ENCODE measurements at regions not wholly inside any gene's neighbourhood (a gene's known extent, or its start where the extent isn't known, plus 50 kb on each side); places are given as distances from the start of the nearest gene placed in this dataset.
A peak's percentile ranks its signal among the peaks of the same experiment; 100 is the strongest.
"Not testable (repeated sequence)": the region's sequence is repeated elsewhere in the genome, so short reads cannot be mapped to it uniquely, and the experiment has no call there.

DNA sequence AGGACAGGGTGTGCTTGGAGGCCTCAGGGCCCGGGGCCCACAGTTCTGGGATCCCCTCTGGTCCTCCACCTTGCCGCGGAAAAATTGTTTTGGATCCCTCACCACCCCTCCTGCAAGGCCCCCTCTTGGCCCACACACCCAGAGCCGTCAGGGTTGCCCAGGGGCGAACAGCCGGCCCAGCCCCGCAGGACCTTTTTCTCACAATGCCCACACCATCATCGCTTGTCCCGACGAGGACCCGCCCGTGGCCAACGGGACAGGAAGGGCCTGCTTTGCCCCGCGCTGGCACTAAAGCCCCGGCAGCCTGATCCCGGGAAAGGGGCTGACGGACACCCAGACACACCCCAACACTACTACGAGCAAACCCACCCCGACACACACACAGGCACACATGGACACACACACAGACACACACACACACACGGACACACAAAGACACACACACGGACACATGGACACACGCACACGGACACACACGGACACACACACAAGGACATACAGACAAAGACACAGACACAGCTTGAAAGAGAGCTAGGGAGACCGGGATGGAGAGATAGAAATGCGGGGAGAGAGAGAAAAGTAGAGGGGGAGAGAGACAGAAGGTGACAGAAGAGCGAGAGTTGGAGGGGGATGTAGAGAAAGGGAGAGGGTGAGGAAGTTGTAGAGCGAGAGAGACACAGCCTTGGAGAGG is 1493.5 kb upstream of the DEFB115 start:
- no peak for DNase-seq

DNA sequence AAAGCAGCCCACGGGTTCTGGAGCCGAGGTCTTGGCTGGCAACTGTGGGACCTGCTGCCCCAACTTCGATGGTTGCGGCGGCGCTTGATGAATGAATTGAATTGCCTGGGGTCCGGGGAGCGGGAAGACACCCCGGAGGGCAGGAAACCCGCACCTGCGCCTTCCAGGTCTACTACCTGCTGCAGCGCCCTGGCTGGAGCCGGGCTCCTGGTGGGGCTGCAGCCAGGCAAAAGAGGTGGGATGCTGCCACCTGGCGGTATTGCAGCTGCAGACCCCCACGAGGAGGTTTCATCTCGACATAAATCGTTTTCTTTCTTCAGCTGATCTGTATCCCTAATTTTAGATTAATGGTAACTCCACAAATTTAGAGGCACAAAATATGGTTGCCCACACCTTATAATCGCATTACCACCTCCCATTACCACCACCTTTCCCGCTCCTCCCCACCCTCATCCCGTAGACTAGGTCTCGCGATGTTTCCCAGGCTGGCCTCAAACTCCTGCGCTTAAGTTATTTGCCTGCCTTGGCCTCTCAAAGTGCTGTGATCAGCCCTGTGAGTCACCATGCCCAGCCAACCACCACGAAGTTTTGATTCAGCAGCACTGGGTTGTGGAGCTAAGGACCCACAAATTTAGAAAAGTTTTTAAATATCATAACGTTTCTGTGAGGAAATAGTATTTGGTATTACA is 1492.4 kb upstream of the DEFB115 start:
- DNase-seq, result not testable (repeated sequence)

DNA sequence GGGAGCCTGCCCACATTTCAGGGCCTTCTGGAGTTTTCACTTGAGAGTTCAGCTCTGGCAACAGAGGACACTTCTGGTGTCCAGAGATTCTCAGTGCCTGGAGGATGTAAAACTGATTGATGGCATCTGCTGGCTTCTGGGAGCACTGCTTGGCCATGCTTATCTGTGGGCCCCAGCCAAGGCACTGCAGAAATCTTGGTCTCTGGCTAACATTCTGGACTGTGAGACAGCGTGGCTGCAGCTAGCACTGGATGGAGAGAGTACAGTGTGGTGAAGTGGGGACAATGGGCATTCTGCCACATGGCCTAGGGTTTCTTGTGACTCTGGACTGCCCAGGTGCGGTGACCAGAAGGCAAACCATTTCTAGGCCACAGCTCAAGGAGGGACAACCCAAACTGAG is 1479.4 kb upstream of the DEFB115 start:
- not testable (repeated sequence) for DNase-seq

DNA sequence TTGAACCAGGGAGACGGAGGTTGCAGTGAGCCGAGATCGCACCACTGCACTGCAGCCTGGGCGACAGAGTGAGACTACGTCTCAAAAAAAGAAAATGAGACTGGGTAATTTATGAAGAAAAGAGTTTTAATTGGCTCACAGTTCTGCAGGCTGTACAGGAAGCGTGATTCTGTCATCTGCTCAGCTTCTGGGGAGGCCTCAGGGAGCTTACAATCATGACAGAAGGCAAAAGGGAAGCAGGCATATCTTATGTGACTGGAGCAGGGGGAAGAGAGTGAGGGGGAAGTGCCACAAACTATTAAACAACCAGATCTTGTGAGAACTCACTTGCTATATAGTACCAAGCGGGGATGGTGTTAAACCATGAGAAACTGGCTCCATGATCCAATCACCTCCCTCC is 1476.2 kb upstream of the DEFB115 start:
- DNase-seq, result not testable (repeated sequence)

DNA sequence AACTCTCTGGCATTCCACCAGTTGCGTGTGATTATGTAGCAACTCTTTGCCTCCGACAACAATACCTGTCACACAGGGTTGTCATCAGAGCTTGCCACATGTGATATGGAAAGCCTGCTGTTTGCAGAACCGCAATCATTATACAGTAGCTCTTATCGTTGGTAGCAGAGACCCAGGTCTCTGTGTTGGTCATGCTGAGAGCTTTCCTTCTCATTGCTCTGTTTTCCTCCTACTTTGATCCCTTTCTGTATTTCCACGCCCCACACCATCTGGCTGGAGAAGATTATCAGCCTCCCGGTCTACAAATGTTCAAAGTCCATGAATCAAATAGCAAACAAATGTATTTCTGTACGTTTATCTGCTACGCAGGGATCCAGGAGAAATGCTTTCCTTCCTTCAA is 1475.6 kb upstream of the DEFB115 start:
- not testable (repeated sequence) for DNase-seq

DNA sequence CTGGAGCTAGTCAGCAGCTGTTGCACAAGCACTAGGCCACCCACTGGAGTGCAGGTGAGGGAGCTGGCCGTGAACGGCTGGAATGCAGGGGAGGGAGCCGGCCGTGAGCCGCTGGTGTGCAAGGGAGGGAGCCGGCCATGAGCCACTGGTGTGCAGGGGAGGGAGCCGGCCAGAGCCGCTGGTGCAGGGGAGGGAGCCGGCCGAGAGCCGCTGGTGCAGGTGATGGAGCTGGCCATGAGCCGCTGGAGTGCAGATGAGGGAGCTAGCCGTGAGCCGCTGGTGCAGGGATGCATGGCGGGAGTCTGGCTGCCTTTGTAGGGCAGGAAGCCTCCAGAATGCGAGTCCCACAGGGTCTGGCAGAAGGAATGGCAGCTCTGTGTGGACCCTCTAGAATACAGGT is 1470.0 kb upstream of the DEFB115 start:
- not testable (repeated sequence) for DNase-seq

DNA sequence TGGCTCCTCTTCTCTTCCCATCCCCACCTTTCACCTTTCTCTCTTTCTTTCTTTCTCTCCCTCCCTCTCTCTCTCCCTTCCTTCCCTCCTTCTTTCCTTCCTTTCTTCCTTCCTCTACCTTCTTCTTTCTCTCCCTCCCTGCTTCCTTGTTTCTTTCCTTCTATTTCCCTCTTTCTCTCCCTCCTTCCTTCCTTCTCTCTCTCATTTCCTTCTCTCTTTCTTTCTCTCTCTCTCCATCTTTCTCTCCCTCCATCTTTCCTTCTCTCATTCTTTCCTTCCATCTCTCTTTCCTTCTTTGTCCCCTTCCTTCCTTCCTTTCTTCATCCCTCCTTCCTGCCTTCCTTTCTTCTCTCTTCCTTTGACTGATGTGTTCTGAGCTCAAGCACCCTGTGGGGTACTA is 1467.0 kb upstream of the DEFB115 start:
- DNase-seq, result no peak

DNA sequence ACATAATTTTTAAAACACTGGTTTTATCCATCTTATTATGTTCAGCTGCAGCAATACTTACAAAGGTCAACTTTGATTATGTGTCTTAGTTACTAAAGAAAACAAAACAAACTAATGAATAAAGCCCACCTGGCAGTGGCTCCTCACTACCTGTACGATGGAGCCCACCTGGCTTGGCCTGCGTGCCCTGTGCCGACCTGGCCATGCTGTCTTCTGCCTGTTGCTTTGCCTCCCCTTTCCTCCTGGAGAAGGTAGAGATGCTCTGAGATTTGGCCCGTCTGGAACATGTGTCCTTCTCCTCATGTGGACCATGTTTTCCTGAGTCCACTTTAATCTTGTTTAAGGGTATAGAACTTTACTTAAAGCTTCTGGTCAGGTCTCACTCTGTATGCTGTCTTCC is 1426.0 kb upstream of the DEFB115 start:
- not testable (repeated sequence) for DNase-seq

DNA sequence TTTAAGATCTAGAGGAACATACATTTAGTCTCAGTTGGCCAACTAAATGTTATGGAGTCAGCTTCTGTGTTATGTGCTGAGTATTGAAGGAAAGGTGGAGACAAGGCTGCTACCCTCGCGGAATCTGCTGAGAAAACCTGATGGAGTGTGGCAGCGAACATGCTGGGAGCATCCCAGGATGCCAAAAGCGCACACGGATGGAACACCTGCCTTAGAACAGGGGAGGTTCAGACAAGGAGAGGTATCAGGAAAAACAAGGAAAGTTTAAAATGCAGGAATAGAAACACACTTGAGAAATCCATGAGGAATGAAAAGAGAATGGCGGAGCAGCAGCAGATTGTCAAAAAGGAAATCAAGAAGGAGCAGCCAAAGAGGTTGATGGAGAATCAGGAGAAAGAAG is 1389.5 kb upstream of the DEFB115 start:
- not testable (repeated sequence) for DNase-seq

DNA sequence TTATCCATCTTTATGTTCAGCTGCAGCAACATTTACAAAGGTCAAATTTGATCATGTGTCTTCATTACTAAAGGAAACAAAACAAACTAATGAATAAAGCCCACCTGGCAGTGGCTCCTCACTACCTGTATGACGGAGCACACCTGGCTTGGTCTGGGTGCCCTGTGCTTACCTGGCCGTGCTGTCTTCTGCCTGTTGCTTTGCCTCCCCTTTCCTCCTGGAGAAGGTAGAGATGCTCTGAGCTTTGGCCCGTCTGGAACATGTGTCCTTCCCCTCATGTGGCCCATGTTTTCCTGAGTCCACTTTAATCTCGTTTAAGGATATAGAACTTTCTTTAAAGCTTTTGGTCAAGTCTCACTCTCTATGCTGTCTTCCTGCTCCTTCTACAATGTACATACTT is 1388.8 kb upstream of the DEFB115 start:
- not testable (repeated sequence) for DNase-seq

DNA sequence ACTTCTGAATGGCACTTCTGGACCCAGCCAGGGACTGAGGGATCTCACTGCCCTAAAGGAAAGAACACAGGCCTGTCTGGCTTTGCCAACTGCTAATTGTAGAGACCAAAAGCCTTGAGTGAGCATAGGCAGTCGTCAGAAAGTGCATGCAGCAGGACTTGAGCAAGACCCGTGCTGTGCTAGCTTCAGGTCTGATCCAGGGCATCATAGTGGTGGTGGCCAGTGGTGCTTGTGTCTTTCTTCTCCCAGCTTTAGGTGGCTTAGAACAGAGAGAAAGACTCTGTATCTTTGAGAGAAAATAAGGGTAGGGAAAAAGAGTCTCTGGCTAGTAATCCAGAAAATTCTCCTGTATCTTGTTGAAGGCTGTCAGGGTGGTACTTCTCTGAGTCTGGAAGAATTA is 1385.6 kb upstream of the DEFB115 start:
- DNase-seq, result not testable (repeated sequence)

DNA sequence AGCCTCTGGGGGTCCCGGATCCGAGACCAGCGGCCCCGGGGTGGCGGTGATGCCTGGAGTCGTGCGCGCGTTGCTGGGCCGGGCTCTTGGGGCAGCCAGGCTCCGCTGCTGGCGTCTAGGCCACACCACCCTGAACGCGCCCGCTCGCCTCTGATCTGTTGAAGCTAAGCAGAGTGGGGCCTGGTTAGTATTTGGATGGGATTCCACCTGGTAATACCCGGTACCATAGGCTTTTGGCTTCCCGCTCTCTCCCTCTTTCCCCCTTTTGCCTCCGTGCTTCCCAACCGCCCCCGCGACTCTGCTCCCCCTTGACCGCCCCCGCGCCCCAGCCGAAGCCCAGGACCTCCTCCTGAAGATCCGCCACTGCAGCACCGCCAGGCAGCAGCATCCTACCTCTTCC is 1383.5 kb upstream of the DEFB115 start:
- no peak for DNase-seq

DNA sequence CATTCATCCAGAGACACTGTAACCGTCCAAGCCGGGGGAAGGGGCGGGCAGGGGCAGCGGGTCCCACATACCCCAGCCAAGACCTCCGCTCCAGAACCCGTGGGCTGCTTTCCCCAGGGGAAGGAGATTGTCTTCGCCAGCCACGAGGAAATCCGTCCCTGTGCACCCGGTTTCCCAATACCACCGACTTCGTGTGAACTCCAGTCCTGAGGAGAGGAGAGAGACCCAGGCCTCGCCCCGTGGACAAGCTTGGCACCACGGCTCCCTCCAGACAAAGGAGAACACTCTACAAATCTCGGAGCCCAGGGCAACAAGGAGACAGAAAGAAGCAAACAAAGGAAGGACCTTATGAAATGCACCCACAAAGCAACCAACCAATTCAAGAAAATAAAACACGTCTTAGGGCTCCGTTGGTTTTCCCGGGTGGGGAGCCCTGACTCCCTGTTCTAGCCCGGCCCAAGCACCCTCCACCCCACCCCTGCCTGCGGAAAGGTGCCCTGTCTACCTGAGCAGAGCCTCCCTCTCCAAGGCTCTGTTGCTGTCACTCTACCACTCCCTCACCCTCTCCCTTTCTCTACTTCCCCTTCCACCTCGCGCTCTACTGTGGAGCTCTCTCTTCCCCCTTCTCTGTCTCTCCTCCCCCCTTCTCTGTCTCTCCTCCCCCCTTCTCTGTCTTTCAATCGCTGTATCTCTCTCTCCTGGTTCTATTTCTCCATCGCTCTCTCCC is 1382.8 kb upstream of the DEFB115 start:
- no peak for DNase-seq

DNA sequence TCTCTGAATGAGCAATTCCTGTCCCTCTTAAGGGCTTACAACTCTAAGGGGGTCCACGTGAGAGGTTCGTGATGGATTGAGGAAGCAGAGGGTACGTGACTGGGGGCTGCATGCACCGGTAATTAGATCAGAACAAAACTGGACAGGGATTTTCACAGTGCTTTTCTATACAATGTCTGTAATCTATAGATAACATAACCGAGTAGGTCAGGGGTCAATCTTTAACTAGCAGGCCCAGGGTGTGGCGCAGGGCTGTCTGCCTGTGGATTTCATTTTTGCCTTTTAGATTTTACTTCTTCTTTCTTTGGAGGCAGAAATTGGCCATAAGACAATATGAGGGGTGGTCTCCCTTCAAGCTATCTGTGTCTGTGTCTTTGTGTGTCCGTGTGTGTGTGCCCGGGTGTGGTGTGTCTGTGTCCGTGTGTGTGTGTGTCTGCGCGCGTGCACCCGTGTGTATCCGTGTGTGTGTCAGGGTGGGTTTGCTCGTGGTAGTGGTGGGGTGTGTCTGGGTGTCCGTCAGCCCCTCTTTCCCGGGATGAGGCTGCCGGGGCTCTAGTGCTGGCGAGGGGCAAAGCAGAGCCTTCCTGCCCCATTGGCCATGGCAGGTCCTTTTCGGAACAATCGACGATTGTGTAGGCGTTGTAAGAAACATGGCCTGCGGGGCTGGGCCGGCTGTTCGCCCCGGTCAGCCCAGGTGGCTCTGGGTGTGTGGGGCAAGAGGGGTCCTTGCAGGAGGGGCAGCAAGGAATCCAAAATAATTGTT is 1382.0 kb upstream of the DEFB115 start:
- DNase-seq, result not testable (repeated sequence)

DNA sequence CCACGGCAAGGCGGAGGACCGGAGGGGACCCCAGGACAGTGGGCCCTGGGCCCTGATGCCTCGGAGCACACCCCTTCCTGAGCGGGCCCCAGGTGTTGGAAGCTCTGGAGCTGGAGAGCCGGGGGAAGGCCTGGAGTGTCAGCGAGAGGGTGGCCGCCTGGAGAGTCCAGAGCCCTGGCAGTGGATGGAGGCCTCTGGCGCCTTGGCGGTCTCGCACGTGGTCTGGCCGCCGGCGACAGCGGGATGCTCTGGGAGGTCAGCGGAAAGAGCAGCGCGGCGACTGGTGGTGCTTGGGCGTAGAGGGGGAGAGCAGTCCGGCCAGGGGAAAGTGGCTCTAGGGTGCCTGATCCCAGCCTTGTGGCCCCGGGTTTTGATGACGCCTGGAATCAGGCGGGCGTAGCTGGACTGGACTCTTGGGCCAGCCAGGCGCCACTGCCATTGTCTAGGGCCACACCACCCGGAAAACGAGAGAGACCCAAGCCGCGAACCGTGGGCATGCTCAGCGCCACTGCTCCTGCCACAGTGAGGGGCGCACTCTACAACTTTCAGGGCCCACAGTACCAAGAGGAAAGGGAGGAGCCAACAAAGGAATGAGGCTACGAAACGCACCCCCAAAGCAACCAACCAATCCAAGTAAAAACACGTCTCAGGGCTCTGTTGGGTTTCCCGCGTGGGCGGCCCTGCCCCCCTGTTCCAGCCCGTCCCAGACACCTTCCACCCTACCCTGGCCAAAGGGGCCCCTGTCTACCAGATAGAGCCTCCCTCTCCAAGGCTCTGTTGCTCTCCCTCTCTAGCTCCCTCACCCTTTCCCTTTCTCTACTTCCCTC is 1381.2 kb upstream of the DEFB115 start:
- not testable (repeated sequence) for DNase-seq

DNA sequence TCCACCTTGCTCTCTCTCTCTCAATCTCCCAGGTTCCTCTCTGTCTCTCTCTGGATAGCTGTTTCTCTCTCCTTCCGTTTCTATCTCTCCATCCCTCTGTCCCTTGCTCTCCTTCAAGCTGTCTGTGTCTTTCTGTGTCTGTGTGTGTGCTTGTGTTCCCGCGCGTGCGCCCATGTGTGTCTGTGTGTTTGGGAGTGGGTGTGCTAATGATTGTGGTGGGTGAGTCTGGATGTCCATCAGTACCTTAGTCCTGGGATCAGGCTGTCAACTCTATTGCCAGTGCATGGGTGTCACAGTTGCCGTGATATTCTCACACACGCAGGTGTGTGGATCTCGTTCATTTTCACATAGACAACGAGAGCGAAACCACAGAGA is 1380.6 kb upstream of the DEFB115 start:
- DNase-seq, result no peak

DNA sequence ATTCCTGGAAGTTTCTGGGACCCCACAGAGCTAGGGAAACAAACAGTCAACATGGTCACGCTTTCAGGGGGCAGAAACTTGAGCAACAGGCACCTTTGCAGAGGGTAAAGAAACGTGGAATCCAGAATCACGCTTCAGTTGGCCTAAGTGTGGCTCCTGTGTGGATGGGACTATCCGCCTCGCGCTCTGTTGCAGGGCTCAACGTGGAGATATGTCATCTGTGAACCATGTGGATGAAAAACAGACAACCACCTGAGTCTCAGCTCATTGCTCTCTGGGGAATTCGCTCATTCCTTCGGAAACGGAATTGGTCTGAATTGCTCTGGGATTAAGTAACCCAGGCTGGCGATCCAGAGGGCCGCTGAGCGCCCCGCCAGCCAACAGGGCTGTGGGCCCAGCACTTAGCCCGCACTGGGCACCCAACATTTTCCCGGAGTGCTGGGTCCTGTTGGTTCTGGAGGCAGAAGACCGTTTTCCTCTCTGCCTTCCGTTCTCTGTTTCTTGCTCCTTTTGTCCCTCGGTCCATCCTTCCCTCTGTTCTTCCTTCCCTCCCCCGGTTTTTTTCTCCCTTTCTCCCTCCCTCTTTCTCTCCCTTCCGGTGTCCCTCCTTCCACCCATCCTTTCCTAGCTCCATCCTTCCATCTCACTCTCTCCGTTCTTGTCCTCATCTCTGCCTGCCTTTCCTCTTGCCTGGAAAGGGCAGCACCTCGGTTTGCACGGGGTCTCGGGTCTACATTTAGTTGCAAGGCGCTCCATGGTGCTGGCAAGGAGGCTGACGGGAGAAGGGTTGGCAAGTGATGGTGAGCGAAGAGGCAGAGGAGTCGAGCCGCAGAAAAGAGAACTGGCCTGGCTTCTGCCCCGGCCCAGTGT is 1379.8 kb upstream of the DEFB115 start:
- not testable (repeated sequence) for DNase-seq

DNA sequence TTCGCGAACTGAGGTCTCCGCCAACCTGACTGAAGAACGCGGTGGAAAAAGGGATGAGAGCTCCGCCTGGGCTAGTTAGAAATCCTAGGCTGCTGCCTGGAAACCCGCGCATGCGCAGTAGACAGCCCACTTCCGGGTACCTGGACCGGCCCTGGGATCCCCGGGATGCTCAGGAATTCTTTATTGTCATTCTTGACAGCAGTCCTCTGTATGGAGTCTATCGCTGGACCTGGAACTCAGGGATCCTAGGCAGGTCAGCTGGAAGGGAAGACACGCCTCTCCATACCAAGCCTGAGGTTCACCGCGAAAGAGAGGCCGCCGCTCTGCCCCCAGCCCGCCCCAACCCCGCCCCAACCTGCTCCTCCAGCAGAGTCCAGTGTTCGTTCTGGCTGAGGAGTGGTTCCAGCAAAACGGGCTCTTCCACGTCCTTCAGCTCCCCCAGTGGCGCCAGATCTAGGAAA is 1379.2 kb upstream of the DEFB115 start:
- no peak for DNase-seq

DNA sequence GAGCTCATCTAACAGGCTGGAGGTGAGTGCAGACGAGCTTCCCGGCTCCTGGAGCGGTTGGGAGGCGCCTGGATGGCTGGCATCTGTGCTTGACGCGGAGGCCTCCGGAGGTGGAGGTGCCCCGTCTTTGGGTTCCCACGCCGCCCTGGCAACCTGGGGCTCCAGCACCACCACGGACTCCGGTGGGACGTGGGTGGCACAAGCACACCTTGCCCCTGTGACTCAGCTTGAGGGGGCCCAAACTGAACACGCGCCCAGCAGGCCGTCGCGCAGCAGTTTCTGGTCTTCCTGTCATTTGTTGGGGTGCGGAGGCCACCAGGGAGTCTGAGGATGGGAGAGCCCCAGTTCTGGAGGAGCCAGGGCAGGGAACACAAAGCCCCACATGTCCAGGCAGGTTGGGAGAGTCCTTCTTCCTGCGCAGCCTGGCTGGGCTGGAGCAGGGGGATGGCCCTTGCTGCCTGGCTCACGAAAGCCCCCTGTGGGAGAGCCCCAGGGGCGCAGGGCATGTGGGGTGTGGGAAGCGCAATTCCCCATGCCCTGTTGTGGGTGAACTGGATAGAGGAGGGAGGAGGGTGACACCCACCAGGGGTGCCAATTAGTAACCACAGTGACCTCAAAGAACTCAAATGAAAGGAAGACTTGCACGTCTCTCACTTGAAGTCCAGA is 1378.6 kb upstream of the DEFB115 start:
- DNase-seq, result no peak

DNA sequence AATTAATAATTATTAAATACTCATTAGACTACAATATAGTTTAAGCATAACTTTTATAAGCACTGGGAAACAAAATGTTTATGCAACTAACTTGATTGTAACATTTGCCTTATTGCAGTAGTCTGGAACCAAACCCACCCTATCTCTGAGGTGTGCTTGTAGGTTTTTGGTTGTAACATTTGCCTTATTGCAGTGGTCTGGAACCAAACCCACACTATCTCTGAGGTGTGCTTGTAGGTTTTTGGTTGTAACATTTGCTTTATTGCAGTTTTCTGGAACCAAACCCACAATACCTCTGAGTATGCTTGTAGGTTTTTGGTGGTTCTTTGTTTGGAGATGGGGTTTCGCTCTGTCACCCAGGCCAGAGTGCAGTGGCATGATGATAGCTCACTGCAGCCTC is 1376.4 kb upstream of the DEFB115 start:
- DNase-seq, result peak; percentile 5

Measured in skin of body (tissue), 1 donor.